Eye (tissue), 1 donor: ENCODE measurements at regions not wholly inside any gene's neighbourhood (a gene's known extent, or its start where the extent isn't known, plus 50 kb on each side); places are given as distances from the start of the nearest gene placed in this dataset.

Experiments
- DNase-seq: peaks from one replicate; pipeline ENCODE4 v3.0.0-alpha.2; 2015

GRCh38 chr13:95352486-95352885 is 51.2 kb upstream of the ABCC4 start:
- no peak for DNase-seq

GRCh38 chr13:95354156-95354555 is 52.9 kb upstream of the ABCC4 start:
- DNase-seq, result no peak

GRCh38 chr13:95354680-95355487 is 53.6 kb upstream of the ABCC4 start:
- DNase-seq, result peak; percentile 85

DNA sequence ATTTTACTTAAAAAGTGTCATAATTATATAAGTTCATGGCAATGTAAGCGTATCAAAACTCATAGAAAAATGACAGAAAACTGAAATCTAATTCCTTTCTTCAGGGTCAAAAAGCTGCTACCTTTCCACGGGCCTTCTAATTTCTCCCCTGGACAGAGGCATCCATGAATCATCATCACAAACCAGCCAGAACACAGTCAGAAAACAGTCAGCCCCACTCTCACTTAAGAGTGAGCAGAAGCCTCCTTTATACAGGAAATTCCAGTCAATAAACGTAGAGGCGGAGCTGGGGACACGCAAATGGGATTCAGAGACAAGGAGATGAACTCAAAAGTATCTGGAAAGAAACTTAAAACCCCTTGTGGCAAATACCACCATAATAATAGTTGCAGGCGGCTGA is 54.2 kb upstream of the ABCC4 start:
- DNase-seq, result peak; percentile 53

- DNase-seq, result no peak
These were observed 55.7 kb upstream of the ABCC4 start for GRCh38 chr13:95356916-95357315.

GRCh38 chr13:95357875-95358274 is 56.6 kb upstream of the ABCC4 start:
- DNase-seq, result no peak

DNA sequence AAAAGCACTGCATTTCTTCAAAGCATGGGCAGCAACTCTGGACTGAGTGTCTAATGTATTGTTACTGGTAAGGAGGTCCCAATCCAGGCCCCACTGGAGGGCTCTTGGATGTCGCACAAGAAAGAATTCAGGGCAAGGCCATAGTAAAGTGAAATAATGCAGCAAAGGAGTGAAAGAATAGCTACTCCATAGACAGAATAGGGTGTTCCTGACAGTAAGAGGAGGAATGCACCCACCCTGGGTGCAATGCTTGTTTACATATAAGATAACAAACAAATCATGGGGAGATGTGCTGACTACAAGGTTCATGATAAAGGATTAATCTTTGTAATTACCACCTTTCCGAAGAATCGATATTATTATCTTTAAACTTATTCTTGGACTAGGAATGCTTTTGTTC is 58.8 kb upstream of the ABCC4 start:
- DNase-seq, result no peak

GRCh38 chr13:95360464-95361097 is 59.3 kb upstream of the ABCC4 start:
- DNase-seq, result peak; percentile 20

DNA sequence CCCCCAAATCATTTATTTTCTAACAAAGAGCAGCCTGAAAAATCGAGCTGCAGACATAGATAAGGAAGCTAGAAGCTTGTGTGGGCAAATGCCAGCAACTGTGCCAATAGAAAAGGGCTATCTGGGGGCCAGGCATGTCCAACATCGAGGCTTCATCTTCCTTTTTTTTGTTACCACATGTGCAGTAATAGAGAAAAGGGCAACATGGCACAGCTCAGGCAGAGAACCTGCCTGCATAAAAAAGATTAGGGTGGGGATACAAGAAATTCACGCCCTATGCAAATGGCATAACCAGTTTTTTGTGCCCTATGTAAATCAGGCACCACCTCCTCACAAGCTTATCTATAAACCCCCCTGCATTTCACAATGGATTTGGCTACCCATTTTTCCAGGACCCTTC is 60.4 kb upstream of the ABCC4 start:
- no peak for DNase-seq

GRCh38 chr13:95362666-95363065 is 61.4 kb upstream of the ABCC4 start:
- DNase-seq, result no peak

DNA sequence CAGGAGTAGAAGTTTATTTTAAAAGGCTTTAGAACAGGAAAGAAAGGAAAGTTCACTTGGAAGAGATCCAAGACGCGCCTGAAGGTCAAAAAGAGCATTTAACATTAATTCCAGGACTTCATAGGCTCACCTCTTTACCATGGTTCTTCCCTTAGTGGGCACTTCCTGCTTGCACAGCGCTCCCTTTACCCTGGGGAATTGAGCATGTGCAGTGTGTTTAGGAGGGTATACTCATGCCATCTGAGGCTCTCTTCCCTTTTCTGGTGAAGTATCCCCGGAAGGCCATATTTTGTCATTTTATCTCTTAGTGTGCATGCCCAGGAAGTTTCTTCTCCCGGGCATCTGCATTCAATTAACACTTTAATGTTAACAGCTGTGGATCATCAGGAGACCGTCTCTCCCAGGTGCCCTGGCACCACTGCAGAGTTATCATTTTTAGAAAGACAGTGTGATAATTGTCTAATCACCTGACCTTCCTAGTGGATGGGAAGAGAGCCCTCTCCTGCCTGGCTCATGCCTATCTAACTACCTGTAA is 66.1 kb upstream of the ABCC4 start:
- no peak for DNase-seq

GRCh38 chr13:95368998-95369397 is 67.7 kb upstream of the ABCC4 start:
- no peak for DNase-seq

DNA sequence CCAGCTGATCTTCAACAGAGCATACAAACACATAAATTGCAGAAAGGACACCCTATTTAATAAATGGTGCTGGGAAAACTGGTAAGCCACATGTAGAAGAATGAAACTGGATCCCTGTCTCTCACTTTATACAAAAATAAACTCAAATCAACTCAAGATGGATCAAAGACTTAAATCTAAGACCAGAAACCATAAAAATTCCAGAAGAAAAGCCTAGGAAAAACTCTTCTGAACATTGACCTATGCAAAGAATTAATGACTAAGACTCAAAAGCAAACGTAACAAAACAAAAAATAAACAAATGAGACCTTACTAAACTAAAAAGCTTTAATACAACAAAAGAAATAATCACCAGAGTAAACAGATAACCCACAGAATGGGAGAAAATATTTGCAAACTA is 74.5 kb upstream of the ABCC4 start:
- DNase-seq, result no peak

DNA sequence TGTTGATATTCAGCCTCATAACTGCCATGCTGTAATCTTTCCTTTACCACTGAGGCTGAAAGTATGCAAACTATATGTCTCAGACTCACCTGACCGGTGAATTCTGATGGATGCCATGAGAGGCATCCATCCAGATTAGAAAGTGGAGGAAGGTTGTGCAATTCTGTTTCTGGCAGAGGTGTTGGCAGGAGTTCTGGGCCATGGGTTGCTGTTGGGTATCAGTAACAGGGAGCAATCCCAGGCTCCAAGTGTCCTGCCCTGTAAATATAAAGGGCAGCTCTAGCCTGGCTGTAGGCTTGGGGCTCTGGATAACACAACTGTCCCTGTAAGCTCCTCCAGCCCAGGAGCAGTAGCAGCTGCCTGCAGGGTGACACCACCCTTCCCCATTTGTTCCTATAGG is 77.4 kb upstream of the ABCC4 start:
- DNase-seq, result no peak

- DNase-seq, result peak; percentile 92
These were observed 79.4 kb upstream of the ABCC4 start for GRCh38 chr13:95380468-95381211.

GRCh38 chr13:95381212-95381527 is 79.9 kb upstream of the ABCC4 start:
- DNase-seq, result no peak

DNA sequence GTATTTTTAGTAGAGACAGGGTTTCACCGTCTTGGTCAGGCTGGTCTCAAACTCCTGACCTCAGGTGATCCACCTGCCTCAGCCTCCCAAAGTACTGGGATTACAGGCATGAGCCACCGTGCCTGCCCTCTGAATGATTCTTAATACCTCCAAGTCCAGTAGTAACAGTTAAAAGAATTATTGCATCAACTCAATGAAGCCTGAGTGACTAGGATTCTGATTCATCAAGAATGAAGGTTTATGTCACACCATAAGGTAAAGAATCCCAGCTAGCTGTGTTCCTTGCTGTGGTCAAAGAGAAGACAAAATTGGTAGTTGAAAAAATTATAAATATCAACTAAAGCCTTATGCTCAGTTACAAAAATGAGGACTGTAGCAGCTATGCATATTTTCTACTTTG is 81.2 kb upstream of the ABCC4 start:
- DNase-seq, result no peak

DNA sequence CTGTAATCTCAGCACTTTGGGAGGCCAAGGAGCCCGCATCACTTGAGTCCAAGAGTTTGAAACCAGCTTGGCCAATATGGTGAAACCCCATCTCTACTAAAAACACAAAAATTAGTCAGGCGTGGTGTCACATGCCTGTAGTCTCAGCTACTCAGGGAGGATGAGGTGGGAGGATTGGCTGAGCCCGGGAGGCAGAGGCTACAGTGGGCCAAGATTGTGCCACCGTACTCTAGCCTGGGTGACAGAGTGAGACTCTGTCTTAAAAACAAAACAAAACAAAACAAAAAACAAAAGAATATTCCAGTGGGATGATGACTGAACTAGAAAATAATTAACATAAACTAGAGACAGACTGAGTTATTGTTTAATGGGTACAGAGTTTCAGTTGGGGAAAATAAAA is 81.7 kb upstream of the ABCC4 start:
- no peak for DNase-seq

DNA sequence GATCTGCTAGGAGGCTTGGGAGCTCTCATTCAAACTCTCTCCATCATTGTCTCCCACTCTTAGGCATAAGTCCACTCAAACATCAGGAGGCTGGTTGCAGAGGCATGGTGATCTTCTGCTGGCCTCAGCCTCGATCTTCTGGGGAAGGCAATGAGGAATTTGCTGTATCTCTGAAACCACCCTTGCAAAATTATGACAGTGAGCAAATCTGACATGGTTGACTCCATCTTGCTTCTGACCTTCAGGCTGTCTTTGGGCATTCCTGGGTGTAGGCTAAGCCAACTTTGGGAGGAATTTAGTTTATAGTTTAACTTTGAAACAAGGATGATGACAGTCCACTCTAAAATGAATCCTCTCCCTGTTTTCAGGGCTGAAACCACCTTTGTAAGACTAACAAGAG is 84.1 kb upstream of the ABCC4 start:
- DNase-seq, result no peak

DNA sequence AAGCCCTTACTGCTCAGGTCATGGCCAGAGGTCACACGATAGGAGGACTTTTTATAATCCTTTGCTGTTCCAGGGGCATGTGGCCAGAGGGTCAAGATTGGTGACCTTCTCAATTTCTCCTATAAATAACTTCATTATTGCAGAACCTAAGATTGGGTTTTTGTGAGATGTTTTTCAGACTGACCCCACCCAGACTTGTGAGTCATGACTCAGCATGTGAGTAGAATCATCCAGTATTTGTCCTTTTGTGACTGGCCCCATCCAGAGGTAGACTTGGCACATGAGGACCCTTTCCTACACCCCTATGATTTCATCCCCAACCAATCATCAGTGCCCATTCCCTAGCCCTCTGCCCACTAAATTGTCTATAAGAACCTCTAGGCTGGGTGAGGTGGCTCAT is 84.5 kb upstream of the ABCC4 start:
- no peak for DNase-seq

DNA sequence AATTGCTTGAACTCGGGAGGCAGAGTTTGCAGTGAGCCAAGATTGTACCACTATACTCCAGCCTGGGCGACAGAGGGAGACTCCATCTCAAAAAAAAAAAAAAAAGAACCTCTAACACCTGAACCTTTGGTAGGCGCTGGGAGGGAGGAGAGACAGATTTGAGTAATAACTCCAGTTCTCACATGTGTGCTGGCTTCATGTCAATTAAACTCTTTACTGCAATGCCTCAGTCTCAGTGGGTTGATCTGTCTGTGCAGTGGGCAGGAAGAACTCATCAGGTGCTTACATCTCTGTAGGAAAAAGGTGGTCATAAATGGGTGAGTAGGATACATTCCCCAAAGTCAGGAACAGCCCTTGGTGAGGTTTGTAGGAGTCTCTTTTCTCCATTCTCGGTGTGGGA is 85.1 kb upstream of the ABCC4 start:
- DNase-seq, result no peak

- DNase-seq, result peak; percentile 72
These were observed 86.5 kb upstream of the ABCC4 start for GRCh38 chr13:95387733-95388207.

GRCh38 chr13:95388420-95389079 is 87.3 kb upstream of the ABCC4 start:
- no peak for DNase-seq
